Neural progenitor cell (in vitro differentiated cells): ENCODE measurements at regions not wholly inside any gene's neighbourhood (a gene's known extent, or its start where the extent isn't known, plus 50 kb on each side); places are given as distances from the start of the nearest gene placed in this dataset.

Experiments
- DNase-seq: peaks from one replicate; pipeline ENCODE4 v3.0.0-alpha.2; 2016; ENCODE audit warnings: low spot score
- H2AFZ ChIP-seq: fragments of 200-600 bp; sonication (generic); replicated peaks from 2 replicates; pipeline ENCODE4 v1.6.1; 2016; ENCODE audit warnings: antibody characterized with exemption
- H3F3A ChIP-seq: fragments of 200-600 bp; sonication (generic); 2 replicates; pipeline ENCODE4 v1.6.1; 2016; ENCODE audit warnings: antibody characterized with exemption, low read depth
- H3K27ac ChIP-seq: fragments of 200-600 bp; sonication (generic); 2 replicates; pipeline ENCODE4 v1.5.1; 2016; ENCODE audit warnings: mild to moderate bottlenecking
- H3K27me3 ChIP-seq: fragments of 200-600 bp; sonication (generic); 2 replicates; pipeline ENCODE4 v1.6.1; 2016; ENCODE audit warnings: mild to moderate bottlenecking, moderate library complexity
- H3K36me3 ChIP-seq: fragments of 200-600 bp; sonication (generic); 2 replicates; pipeline ENCODE4 v1.5.1; 2016
- H3K4me1 ChIP-seq: fragments of 200-600 bp; sonication (generic); 2 replicates; pipeline ENCODE4 v1.6.1; 2016; ENCODE audit warnings: mixed run types
- H3K4me2 ChIP-seq: fragments of 200-600 bp; sonication (generic); 2 replicates; pipeline ENCODE4 v1.6.1; 2016
- H3K4me3 ChIP-seq: fragments of 200-600 bp; sonication (generic); 2 replicates; pipeline ENCODE4 v1.5.1; 2016
- H3K79me2 ChIP-seq: fragments of 200-600 bp; sonication (generic); 2 replicates; pipeline ENCODE4 v1.6.1; 2016; ENCODE audit warnings: low read depth
- H3K9ac ChIP-seq: fragments of 200-600 bp; sonication (generic); 2 replicates; pipeline ENCODE4 v1.6.1; 2016
- H3K9me3 ChIP-seq: fragments of 200-600 bp; sonication (generic); 2 replicates; pipeline ENCODE4 v1.5.1; 2016; ENCODE audit warnings: low read depth
- H4K20me1 ChIP-seq: fragments of 200-600 bp; sonication (generic); 2 replicates; pipeline ENCODE4 v1.6.1; 2016; ENCODE audit warnings: low read depth
- H3K27ac Mint-ChIP-seq: 3 replicates; pipeline ENCODE4 v1.8.0; 2021; ENCODE audit warnings: mixed read lengths
- H3K27me3 Mint-ChIP-seq: 2 replicates; pipeline ENCODE4 v1.8.0; 2022; ENCODE audit warnings: low read depth, mild to moderate bottlenecking, inconsistent platforms, moderate library complexity, mixed read lengths; ENCODE audit not compliant: insufficient read depth
- H3K36me3 Mint-ChIP-seq: 3 replicates; pipeline ENCODE4 v1.8.0; 2021; ENCODE audit warnings: mixed read lengths
- H3K4me1 Mint-ChIP-seq: 3 replicates; pipeline ENCODE4 v1.8.0; 2021; ENCODE audit warnings: mixed read lengths
- H3K4me3 Mint-ChIP-seq: 3 replicates; pipeline ENCODE4 v1.8.0; 2021; ENCODE audit warnings: mild to moderate bottlenecking, moderate library complexity, mixed read lengths
- H3K9me3 Mint-ChIP-seq: 3 replicates; pipeline ENCODE4 v1.8.0; 2020; ENCODE audit warnings: mixed read lengths
- EZH2 ChIP-seq: fragments of 200-600 bp; sonication (generic); IDR thresholded peaks from 2 replicates; pipeline ENCODE4 v1.6.1; 2017; ENCODE audit warnings: antibody characterized with exemption, mild to moderate bottlenecking, moderate library complexity
- EZH2phosphoT487 ChIP-seq: fragments of 200-600 bp; sonication (generic); IDR thresholded peaks from 2 replicates; pipeline ENCODE4 v1.6.1; 2017; ENCODE audit warnings: antibody characterized with exemption
- TF ChIP-seq, protein P1 (sequence below): fragments of 200-600 bp; sonication (generic); IDR thresholded peaks from 2 replicates; pipeline ENCODE4 v1.5.1; 2017; ENCODE audit warnings: antibody characterized with exemption, mild to moderate bottlenecking

DNA sequence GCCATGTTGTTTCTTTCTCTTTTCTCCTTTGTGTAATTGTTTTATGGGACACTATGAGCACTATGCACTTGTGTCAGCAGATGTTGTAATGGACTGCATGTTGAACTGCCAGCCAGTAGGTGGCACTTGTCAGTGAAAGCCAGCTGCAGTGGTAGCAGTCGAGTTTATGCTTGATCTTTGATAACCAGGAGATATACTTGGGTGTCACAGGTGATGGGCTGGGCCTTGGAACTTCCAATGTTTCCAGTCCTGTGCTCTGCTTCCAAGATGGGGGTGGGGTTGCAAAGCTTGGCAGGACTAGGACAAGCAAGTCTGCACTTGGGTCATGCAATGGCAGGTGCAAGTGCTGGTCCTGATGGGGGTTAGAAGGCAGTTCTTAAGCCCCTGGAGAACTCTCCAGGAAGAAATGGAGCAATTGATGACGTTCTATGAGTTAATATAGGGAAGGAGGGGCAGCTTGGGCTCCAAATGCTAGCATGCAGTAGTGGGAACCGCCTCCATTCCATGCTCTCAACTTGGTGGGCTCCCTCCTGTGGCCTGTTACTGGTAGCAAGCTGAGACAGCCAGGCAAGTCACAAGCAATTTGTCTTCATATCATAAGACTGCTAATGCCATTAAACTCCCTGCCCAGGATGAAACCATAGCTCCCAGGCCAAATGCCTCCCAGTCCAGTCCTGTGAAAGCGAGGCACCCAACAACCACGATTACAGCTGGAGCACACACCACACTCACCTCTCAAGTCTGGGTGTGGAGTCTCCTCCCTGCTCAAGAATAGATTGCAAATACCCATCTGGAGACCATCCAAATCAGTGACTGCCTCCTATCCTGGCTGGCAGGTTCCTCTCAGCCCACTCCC, 287.2 kb downstream of the CGGBP1 start:
- TF ChIP-seq EZH2, result no peak
- TF ChIP-seq, protein P1, sequence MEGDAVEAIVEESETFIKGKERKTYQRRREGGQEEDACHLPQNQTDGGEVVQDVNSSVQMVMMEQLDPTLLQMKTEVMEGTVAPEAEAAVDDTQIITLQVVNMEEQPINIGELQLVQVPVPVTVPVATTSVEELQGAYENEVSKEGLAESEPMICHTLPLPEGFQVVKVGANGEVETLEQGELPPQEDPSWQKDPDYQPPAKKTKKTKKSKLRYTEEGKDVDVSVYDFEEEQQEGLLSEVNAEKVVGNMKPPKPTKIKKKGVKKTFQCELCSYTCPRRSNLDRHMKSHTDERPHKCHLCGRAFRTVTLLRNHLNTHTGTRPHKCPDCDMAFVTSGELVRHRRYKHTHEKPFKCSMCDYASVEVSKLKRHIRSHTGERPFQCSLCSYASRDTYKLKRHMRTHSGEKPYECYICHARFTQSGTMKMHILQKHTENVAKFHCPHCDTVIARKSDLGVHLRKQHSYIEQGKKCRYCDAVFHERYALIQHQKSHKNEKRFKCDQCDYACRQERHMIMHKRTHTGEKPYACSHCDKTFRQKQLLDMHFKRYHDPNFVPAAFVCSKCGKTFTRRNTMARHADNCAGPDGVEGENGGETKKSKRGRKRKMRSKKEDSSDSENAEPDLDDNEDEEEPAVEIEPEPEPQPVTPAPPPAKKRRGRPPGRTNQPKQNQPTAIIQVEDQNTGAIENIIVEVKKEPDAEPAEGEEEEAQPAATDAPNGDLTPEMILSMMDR, result peak; percentile 75
- H3K27me3 Mint-ChIP-seq, result no peaks in the 10 kb centered on the region
- no peaks in the 10 kb centered on the region for H3K9me3 Mint-ChIP-seq

DNA sequence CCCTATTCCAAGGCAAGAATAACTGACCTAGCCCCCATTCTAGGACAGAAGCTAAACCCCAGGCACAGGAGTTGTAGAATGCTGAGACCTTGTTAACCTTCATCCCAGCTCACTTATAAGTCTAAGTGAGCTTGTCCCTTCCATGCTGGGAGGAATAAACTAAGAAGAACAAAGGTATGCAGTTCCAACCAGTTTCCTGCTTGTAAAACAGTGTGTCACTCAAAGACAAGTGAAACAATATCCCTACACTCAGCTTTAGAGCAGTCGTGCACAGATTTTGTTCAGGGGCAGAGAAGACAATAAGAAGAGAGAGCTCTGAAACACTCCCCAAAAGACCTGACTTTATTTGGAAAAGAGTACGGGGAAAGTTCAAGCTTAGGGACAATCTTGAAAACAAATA, 292.1 kb downstream of the CGGBP1 start:
- Histone ChIP-seq H3K79me2 (no peaks in the 10 kb centered on the region), H3K9ac (no peak overlapping the region), H3K4me2 (no peak overlapping the region), H3K9me3 (no peaks in the 10 kb centered on the region), H3F3A (no peaks in the 10 kb centered on the region), H3K4me3 (no peak overlapping the region), H3K27me3 (no peaks in the 10 kb centered on the region), H3K36me3 (no peaks in the 10 kb centered on the region), H3K27ac (no peak overlapping the region), H2AFZ (no peak overlapping the region), H3K4me1 (no peaks in the 10 kb centered on the region), H4K20me1 (no peaks in the 10 kb centered on the region)
- TF ChIP-seq EZH2 (no peak), EZH2phosphoT487 (no peak)
- TF ChIP-seq, protein P1, result no peak
- no peak overlapping the region for H3K27ac Mint-ChIP-seq
- H3K4me1 Mint-ChIP-seq, result peaks cover 6% of the 10 kb centered on the region
- peak; percentile 1 for DNase-seq
- H3K9me3 Mint-ChIP-seq, result peaks cover 2% of the 10 kb centered on the region
- H3K27me3 Mint-ChIP-seq, result no peaks in the 10 kb centered on the region
- H3K36me3 Mint-ChIP-seq, result no peaks in the 10 kb centered on the region
- H3K4me3 Mint-ChIP-seq, result no peak overlapping the region

More for the DNA sequence above, 287.2 kb downstream of the CGGBP1 start:
- H3K4me2 ChIP-seq, result no peak overlapping the region
- H3K4me1 Mint-ChIP-seq, result peaks cover 4% of the 10 kb centered on the region
- no peaks in the 10 kb centered on the region for H3K9me3 ChIP-seq
- H3K27me3 ChIP-seq, result no peaks in the 10 kb centered on the region
- H3K27ac ChIP-seq, result no peak overlapping the region
- H3K9ac ChIP-seq, result no peak overlapping the region
- no peaks in the 10 kb centered on the region for H3K36me3 ChIP-seq
- DNase-seq, result peak; percentile 51
- H3K79me2 ChIP-seq, result no peaks in the 10 kb centered on the region
- H3F3A ChIP-seq, result no peaks in the 10 kb centered on the region
- no peaks in the 10 kb centered on the region for H4K20me1 ChIP-seq
- no peak overlapping the region for H3K4me3 ChIP-seq
- no peak overlapping the region for H3K27ac Mint-ChIP-seq
- H3K36me3 Mint-ChIP-seq, result no peaks in the 10 kb centered on the region
- peak overlapping the region; percentile 54 for H2AFZ ChIP-seq
- H3K4me1 ChIP-seq, result no peaks in the 10 kb centered on the region
- H3K4me3 Mint-ChIP-seq, result no peak overlapping the region

DNA sequence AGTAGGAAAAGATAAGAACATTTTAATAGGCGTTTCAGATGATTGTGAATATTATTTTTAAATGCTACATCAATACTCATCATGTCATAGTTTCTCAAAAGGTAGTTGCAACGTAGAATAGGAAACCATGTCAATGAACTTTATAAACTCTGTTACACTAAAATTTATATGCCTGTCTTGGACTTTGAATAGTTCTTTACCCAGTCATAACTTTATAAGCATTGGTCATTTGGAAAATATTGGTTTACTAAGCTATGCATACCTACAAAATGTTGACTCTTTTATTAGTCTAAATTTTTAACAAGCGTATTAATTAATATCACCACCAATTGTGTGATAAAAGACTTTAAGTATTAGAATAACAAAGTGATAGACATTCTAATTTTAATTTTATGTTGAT, 293.5 kb downstream of the CGGBP1 start:
- Histone ChIP-seq H3K79me2 (no peaks in the 10 kb centered on the region), H3K9me3 (no peaks in the 10 kb centered on the region), H3K4me2 (no peak overlapping the region), H3K36me3 (no peaks in the 10 kb centered on the region), H2AFZ (no peak overlapping the region), H3K4me3 (no peak overlapping the region), H3K9ac (no peak overlapping the region), H3K27me3 (no peaks in the 10 kb centered on the region), H4K20me1 (no peaks in the 10 kb centered on the region), H3K27ac (no peak overlapping the region), H3K4me1 (no peaks in the 10 kb centered on the region), H3F3A (no peaks in the 10 kb centered on the region)
- Mint-ChIP-seq H3K27me3 (no peaks in the 10 kb centered on the region), H3K4me3 (no peak overlapping the region), H3K27ac (no peak overlapping the region), H3K36me3 (no peaks in the 10 kb centered on the region), H3K9me3 (peaks cover 7% of the 10 kb centered on the region), H3K4me1 (peaks cover 6% of the 10 kb centered on the region)
- DNase-seq, result no peak
- TF ChIP-seq, protein P1, result no peak
- TF ChIP-seq EZH2, result no peak
- TF ChIP-seq EZH2phosphoT487, result no peak
